Hepatocyte (in vitro differentiated cells): ENCODE measurements at regions not wholly inside any gene's neighbourhood (a gene's known extent, or its start where the extent isn't known, plus 50 kb on each side); places are given as distances from the start of the nearest gene placed in this dataset.

ENCODE experiments used
- DNase-seq: peaks from one replicate; pipeline ENCODE4 v3.0.0-alpha.2; 2016; ENCODE audit warnings: low spot score
- H2AFZ ChIP-seq: fragments of 200-600 bp; sonication (generic); 2 replicates; pipeline ENCODE4 v1.6.0; 2016; ENCODE audit warnings: antibody characterized with exemption, mild to moderate bottlenecking
- H3K27ac ChIP-seq: fragments of 200-600 bp; sonication (generic); 2 replicates; pipeline ENCODE4 v1.5.1; 2016; ENCODE audit warnings: mild to moderate bottlenecking
- H3K27me3 ChIP-seq: fragments of 200-600 bp; sonication (generic); 2 replicates; pipeline ENCODE4 v1.6.1; 2016
- H3K36me3 ChIP-seq: fragments of 200-600 bp; sonication (generic); replicated peaks from 2 replicates; pipeline ENCODE4 v1.5.1; 2016; ENCODE audit warnings: low read depth; ENCODE audit not compliant: insufficient read depth
- H3K4me1 ChIP-seq: fragments of 200-600 bp; sonication (generic); 2 replicates; pipeline ENCODE4 v1.5.1; 2016; ENCODE audit warnings: mild to moderate bottlenecking, moderate library complexity; ENCODE audit not compliant: insufficient read depth
- H3K4me2 ChIP-seq: fragments of 200-600 bp; sonication (generic); 2 replicates; pipeline ENCODE4 v1.6.0; 2016
- H3K4me3 ChIP-seq: fragments of 200-600 bp; sonication (generic); 2 replicates; pipeline ENCODE4 v1.5.1; 2016; ENCODE audit warnings: mild to moderate bottlenecking
- H3K79me2 ChIP-seq: fragments of 200-600 bp; sonication (generic); 2 replicates; pipeline ENCODE4 v1.6.0; 2017; ENCODE audit warnings: mild to moderate bottlenecking
- H3K9me2 ChIP-seq: fragments of 200-600 bp; sonication (generic); replicated peaks from 2 replicates; pipeline ENCODE4 v1.6.0; 2017; ENCODE audit warnings: mild to moderate bottlenecking; ENCODE audit not compliant: insufficient read depth
- H3K9me3 ChIP-seq: fragments of 200-600 bp; sonication (generic); 2 replicates; pipeline ENCODE4 v1.5.1; 2016; ENCODE audit warnings: low read depth, mild to moderate bottlenecking
- H4K20me1 ChIP-seq: fragments of 200-600 bp; sonication (generic); 2 replicates; pipeline ENCODE4 v1.6.0; 2016; ENCODE audit warnings: mild to moderate bottlenecking; ENCODE audit not compliant: insufficient read depth, poor library complexity, severe bottlenecking
- CTCF ChIP-seq: fragments of 200-600 bp; sonication (generic); IDR thresholded peaks from 2 replicates; pipeline ENCODE4 v1.5.1; 2016; ENCODE audit warnings: antibody characterized with exemption, mild to moderate bottlenecking; ENCODE audit not compliant: poor library complexity
- EZH2 ChIP-seq: fragments of 200-600 bp; sonication (generic); IDR thresholded peaks from 2 replicates; pipeline ENCODE4 v1.6.1; 2016; ENCODE audit warnings: antibody characterized with exemption, mild to moderate bottlenecking, borderline replicate concordance
- EZH2phosphoT487 ChIP-seq: fragments of 200-600 bp; sonication (generic); IDR thresholded peaks from one replicate; pipeline ENCODE4 v1.6.1; 2018; ENCODE audit warnings: antibody characterized with exemption, mild to moderate bottlenecking, low read depth, moderate library complexity; ENCODE audit not compliant: unreplicated experiment, severe bottlenecking
- WGBS: methylation state at CpG from one replicate; pipeline ENCODE4 v1.1.6; 2016; ENCODE audit warnings: low lambda C conversion rate; ENCODE audit errors: missing lambda C conversion rate; 5-methylcytosine and 5-hydroxymethylcytosine counted together

GRCh38 chr22:48456449-48456848 lies 1371.2 kb downstream of the BRD1 start:
- H4K20me1 ChIP-seq, result no peaks in the 10 kb centered on the region
- H3K4me3 ChIP-seq, result no peak overlapping the region
- no peaks in the 10 kb centered on the region for H3K4me1 ChIP-seq
- H2AFZ ChIP-seq, result no peak overlapping the region
- no peaks in the 10 kb centered on the region for H3K36me3 ChIP-seq
- no peak for TF ChIP-seq CTCF
- no peak for TF ChIP-seq EZH2
- no peak for TF ChIP-seq EZH2phosphoT487
- no peaks in the 10 kb centered on the region for H3K79me2 ChIP-seq
- no peaks in the 10 kb centered on the region for H3K9me2 ChIP-seq
- 88% methylated on average over 8 of the region's 8 CpGs for WGBS
- H3K9me3 ChIP-seq, result no peaks in the 10 kb centered on the region
- DNase-seq, result no peak
- H3K27ac ChIP-seq, result no peak overlapping the region
- H3K27me3 ChIP-seq, result no peaks in the 10 kb centered on the region
- H3K4me2 ChIP-seq, result no peak overlapping the region

GRCh38 chr22:48453751-48454485 lies 1373.8 kb downstream of the BRD1 start:
- no peak for DNase-seq
- H3K4me1 ChIP-seq, result no peaks in the 10 kb centered on the region
- no peaks in the 10 kb centered on the region for H4K20me1 ChIP-seq
- no peak overlapping the region for H3K4me3 ChIP-seq
- H2AFZ ChIP-seq, result no peak overlapping the region
- TF ChIP-seq EZH2 (no peak), EZH2phosphoT487 (no peak), CTCF (no peak)
- 90% methylated on average over 13 of the region's 14 CpGs for WGBS
- H3K27ac ChIP-seq, result no peak overlapping the region
- H3K36me3 ChIP-seq, result no peaks in the 10 kb centered on the region
- no peaks in the 10 kb centered on the region for H3K9me2 ChIP-seq
- no peak overlapping the region for H3K4me2 ChIP-seq
- no peaks in the 10 kb centered on the region for H3K79me2 ChIP-seq
- no peaks in the 10 kb centered on the region for H3K27me3 ChIP-seq
- no peaks in the 10 kb centered on the region for H3K9me3 ChIP-seq

- no peak overlapping the region for H3K27ac ChIP-seq
- 90% methylated on average over 7 of the region's 7 CpGs for WGBS
- H3K4me3 ChIP-seq, result no peak overlapping the region
- no peaks in the 10 kb centered on the region for H3K27me3 ChIP-seq
- no peaks in the 10 kb centered on the region for H3K9me3 ChIP-seq
- no peaks in the 10 kb centered on the region for H3K79me2 ChIP-seq
- no peaks in the 10 kb centered on the region for H3K36me3 ChIP-seq
- H3K4me1 ChIP-seq, result no peaks in the 10 kb centered on the region
- H3K4me2 ChIP-seq, result no peak overlapping the region
- H2AFZ ChIP-seq, result no peak overlapping the region
- no peak for DNase-seq
- TF ChIP-seq EZH2 (no peak), CTCF (no peak), EZH2phosphoT487 (no peak)
- H4K20me1 ChIP-seq, result no peaks in the 10 kb centered on the region
- no peaks in the 10 kb centered on the region for H3K9me2 ChIP-seq
Observed at GRCh38 chr22:48453171-48453570, 1374.5 kb downstream of the BRD1 start.
